SKM-1 (cell line): ENCODE measurements at regions not wholly inside any gene's neighbourhood (a gene's known extent, or its start where the extent isn't known, plus 50 kb on each side); places are given as distances from the start of the nearest gene placed in this dataset.
A peak's percentile ranks its signal among the peaks of the same experiment; 100 is the strongest.
"Not testable (repeated sequence)": the region's sequence is repeated elsewhere in the genome, so short reads cannot be mapped to it uniquely, and the experiment has no call there.

Source experiments
- DNase-seq: peaks from one replicate; lab custom pipeline; 2025; ENCODE audit not compliant: unreplicated experiment; lab: John Stamatoyannopoulos, UW

GRCh38 chr11:22920939-22921565 lies 60.8 kb upstream of the CCDC179 start:
- peak; percentile 26 for DNase-seq

- DNase-seq: no peak
These were observed 62.4 kb upstream of the CCDC179 start for GRCh38 chr11:22922672-22923071.

- no peak for DNase-seq
These were observed 63.3 kb upstream of the CCDC179 start for GRCh38 chr11:22923561-22923960.

- no peak for DNase-seq
These were observed 66.1 kb upstream of the CCDC179 start for GRCh38 chr11:22926341-22926740.

GRCh38 chr11:22927793-22928192 lies 67.5 kb upstream of the CCDC179 start:
- no peak for DNase-seq

GRCh38 chr11:22928207-22928917 lies 68.1 kb upstream of the CCDC179 start:
- no peak for DNase-seq

- no peak for DNase-seq
These were observed 70.7 kb upstream of the CCDC179 start for GRCh38 chr11:22930816-22931594.

- no peak for DNase-seq
These were observed 78.4 kb upstream of the CCDC179 start for GRCh38 chr11:22938691-22939090.

GRCh38 chr11:22941544-22941943 lies 81.3 kb upstream of the CCDC179 start:
- DNase-seq: not testable (repeated sequence)

- DNase-seq: no peak
These were observed 97.5 kb upstream of the CCDC179 start for GRCh38 chr11:22957786-22958185.

- no peak for DNase-seq
These were observed 114.0 kb upstream of the CCDC179 start for GRCh38 chr11:22974251-22974650.

- peak; percentile 9 for DNase-seq
These were observed 115.9 kb upstream of the CCDC179 start for GRCh38 chr11:22976146-22976545.

GRCh38 chr11:22982903-22983302 lies 122.6 kb upstream of the CCDC179 start:
- no peak for DNase-seq

GRCh38 chr11:22984045-22984444 lies 123.8 kb upstream of the CCDC179 start:
- no peak for DNase-seq

- no peak for DNase-seq
These were observed 129.1 kb upstream of the CCDC179 start for GRCh38 chr11:22989371-22989770.

- DNase-seq: no peak
These were observed 130.9 kb upstream of the CCDC179 start for GRCh38 chr11:22991196-22991595.

GRCh38 chr11:23006730-23007129 lies 146.5 kb upstream of the CCDC179 start:
- no peak for DNase-seq

GRCh38 chr11:23010790-23011335 lies 150.6 kb upstream of the CCDC179 start:
- no peak for DNase-seq

GRCh38 chr11:23012930-23013329 lies 152.7 kb upstream of the CCDC179 start:
- DNase-seq: no peak

GRCh38 chr11:23013509-23013908 lies 153.2 kb upstream of the CCDC179 start:
- DNase-seq: no peak

- no peak for DNase-seq
These were observed 161.1 kb upstream of the CCDC179 start for GRCh38 chr11:23021287-23021863.
